ENCODE measurements at regions not wholly inside any gene's neighbourhood (a gene's known extent, or its start where the extent isn't known, plus 50 kb on each side); places are given as distances from the start of the nearest gene placed in this dataset.

DNA sequence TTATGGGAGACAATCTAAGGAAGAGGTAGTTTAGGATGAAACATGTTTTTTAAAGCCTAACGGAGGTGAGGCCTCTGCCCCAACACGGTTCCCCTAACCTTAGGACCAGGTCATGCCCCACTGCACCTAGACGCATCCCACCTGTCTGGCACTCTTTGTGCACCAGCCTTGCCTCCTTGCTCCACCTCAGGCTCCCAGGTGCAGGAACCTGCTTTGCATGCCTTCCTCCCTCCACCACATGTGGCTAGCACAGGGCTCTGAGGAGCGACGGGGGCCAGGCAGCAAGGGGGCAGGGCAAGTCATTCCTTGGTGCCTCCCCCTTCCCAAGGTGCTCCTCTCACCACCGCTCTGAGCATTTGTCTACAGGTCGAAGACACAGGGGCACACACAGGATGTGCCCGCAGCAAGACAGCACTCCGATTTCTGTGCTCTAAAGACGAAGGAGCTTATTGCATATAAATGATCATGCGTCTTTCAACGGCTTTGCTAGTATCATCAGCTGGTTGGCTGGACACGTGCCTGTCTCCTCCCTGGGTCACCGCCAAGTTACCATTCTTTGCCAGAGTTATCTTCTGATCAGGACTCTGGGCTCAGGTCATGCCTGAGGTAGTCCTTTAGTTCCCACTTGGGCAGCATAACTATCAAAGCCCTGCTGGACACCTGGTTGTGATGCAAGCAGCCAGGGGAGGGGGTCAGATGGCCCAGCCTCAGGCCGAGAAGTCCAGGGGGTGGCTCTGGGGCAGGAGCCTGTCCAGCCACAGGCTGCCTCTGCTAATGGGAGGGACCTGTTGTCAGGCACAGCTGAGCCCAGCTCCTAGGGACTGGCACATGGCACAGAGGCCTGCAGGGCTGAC is 172.0 kb upstream of the NTM start:
- Mint-ChIP-seq H3K9me3 (ENCODE audit: unreplicated experiment) (peaks cover 24% of the 10 kb centered on the region), H3K27me3 (ENCODE audit: insufficient read depth, unreplicated experiment) (peaks cover 2% of the 10 kb centered on the region), H3K4me1 (ENCODE audit: insufficient read depth, unreplicated experiment) (no peaks in the 10 kb centered on the region), H3K4me3 (ENCODE audit: unreplicated experiment) (no peak overlapping the region), H3K36me3 (ENCODE audit: insufficient read depth, unreplicated experiment) (no peaks in the 10 kb centered on the region), H3K27ac (ENCODE audit: low read depth, unreplicated experiment) (no peak overlapping the region)
- POLR2A ChIA-PET, result no interaction called here
- CTCF ChIA-PET, result no interaction called here
- DNase-seq (ENCODE audit: unreplicated experiment), result no peak
- TF ChIP-seq, protein P1, sequence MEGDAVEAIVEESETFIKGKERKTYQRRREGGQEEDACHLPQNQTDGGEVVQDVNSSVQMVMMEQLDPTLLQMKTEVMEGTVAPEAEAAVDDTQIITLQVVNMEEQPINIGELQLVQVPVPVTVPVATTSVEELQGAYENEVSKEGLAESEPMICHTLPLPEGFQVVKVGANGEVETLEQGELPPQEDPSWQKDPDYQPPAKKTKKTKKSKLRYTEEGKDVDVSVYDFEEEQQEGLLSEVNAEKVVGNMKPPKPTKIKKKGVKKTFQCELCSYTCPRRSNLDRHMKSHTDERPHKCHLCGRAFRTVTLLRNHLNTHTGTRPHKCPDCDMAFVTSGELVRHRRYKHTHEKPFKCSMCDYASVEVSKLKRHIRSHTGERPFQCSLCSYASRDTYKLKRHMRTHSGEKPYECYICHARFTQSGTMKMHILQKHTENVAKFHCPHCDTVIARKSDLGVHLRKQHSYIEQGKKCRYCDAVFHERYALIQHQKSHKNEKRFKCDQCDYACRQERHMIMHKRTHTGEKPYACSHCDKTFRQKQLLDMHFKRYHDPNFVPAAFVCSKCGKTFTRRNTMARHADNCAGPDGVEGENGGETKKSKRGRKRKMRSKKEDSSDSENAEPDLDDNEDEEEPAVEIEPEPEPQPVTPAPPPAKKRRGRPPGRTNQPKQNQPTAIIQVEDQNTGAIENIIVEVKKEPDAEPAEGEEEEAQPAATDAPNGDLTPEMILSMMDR (IDR thresholded peaks at IDR 0.05; ENCODE audit: unreplicated experiment), result no peak
- intact Hi-C loops (cut with micrococcal nuclease), result no loop called here
- BruUV-seq (replicated peaks), result no TSS peak

DNA sequence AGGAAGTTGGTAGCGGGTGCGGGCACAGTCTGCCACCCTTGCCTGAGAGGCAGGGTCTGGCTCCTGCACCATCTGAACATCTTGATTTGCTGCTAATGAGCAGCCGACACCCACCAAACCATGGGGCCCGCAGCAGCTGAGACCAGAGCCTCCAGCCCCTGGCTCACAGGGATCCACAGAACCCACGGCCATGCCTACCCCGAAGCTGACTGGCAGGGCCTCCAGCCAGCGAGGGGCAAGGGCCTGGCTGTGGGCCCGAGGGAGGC is 171.5 kb upstream of the NTM start:
- no peaks in the 10 kb centered on the region for H3K4me1 Mint-ChIP-seq (ENCODE audit: insufficient read depth, unreplicated experiment)
- peaks cover 24% of the 10 kb centered on the region for H3K9me3 Mint-ChIP-seq (ENCODE audit: unreplicated experiment)
- intact Hi-C loops (cut with micrococcal nuclease), result no loop called here
- POLR2A ChIA-PET, result no interaction called here
- TF ChIP-seq, protein P1 (IDR thresholded peaks at IDR 0.05; ENCODE audit: unreplicated experiment), result no peak
- H3K4me3 Mint-ChIP-seq (ENCODE audit: unreplicated experiment), result no peak overlapping the region
- no peaks in the 10 kb centered on the region for H3K27me3 Mint-ChIP-seq (ENCODE audit: insufficient read depth, unreplicated experiment)
- CTCF ChIA-PET, result no interaction called here
- no peaks in the 10 kb centered on the region for H3K36me3 Mint-ChIP-seq (ENCODE audit: insufficient read depth, unreplicated experiment)
- no peak overlapping the region for H3K27ac Mint-ChIP-seq (ENCODE audit: low read depth, unreplicated experiment)
- no peak for DNase-seq (ENCODE audit: unreplicated experiment)
- no TSS peak for BruUV-seq (replicated peaks)

DNA sequence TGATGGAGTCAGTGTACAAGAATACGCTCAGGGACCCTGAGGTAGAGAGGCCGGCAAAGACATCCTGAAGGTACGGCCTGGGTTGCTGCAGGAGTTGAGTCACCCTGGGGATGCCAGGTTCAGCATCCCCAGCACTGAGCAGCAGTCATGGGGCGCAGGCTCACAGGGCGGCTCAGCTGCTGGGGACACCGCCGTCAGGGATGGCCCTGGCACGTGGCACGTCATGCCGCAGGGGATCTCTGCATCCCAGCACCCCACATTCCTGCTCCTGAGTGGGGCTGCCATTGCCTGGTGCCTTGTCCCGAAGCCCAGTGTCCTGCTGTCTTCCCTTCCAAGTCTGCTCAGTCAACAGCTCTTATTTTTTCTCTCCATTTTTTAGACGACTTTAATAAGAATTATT is 168.7 kb upstream of the NTM start:
- no peak for DNase-seq (ENCODE audit: unreplicated experiment)
- ChIA-PET POLR2A (no interaction called here), CTCF (interaction anchor here (0.9 kb wide), 1 partner anchor 137 kb away, joined by 4 read pairs; no protein-coding TSS in a partner anchor)
- Mint-ChIP-seq H3K27me3 (ENCODE audit: insufficient read depth, unreplicated experiment) (no peaks in the 10 kb centered on the region), H3K4me1 (ENCODE audit: insufficient read depth, unreplicated experiment) (no peaks in the 10 kb centered on the region), H3K27ac (ENCODE audit: low read depth, unreplicated experiment) (no peak overlapping the region), H3K9me3 (ENCODE audit: unreplicated experiment) (peaks cover 24% of the 10 kb centered on the region), H3K36me3 (ENCODE audit: insufficient read depth, unreplicated experiment) (peaks cover 6% of the 10 kb centered on the region), H3K4me3 (ENCODE audit: unreplicated experiment) (no peak overlapping the region)
- TF ChIP-seq, protein P1 (IDR thresholded peaks at IDR 0.05; ENCODE audit: unreplicated experiment), result no peak
- intact Hi-C loops (cut with micrococcal nuclease), result no loop called here
- no TSS peak for BruUV-seq (replicated peaks)

DNA sequence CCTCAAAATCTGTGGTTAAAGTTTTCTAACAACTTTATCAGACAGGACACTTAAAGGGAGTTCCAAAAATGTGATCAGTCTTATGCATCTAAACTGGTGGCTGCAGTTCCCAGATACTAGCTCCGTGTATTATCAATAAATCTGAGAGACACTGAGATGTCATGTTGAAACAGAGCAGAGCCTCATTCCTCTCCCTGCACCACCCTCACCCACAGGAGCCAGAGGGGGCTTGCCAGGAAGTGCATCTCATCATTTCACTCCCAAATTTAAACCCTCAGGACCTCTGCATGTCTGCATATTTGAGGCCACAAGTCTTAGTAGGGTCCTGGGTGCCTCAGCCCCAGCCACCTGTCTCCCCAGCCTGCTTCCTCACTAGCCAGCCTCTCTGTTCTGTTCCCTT is 167.4 kb upstream of the NTM start:
- TF ChIP-seq, protein P1 (IDR thresholded peaks at IDR 0.05; ENCODE audit: unreplicated experiment), result no peak
- peaks cover 17% of the 10 kb centered on the region for H3K9me3 Mint-ChIP-seq (ENCODE audit: unreplicated experiment)
- H3K4me1 Mint-ChIP-seq (ENCODE audit: insufficient read depth, unreplicated experiment), result no peaks in the 10 kb centered on the region
- POLR2A ChIA-PET, result no interaction called here
- no peaks in the 10 kb centered on the region for H3K27me3 Mint-ChIP-seq (ENCODE audit: insufficient read depth, unreplicated experiment)
- H3K27ac Mint-ChIP-seq (ENCODE audit: low read depth, unreplicated experiment), result no peak overlapping the region
- no peak for DNase-seq (ENCODE audit: unreplicated experiment)
- CTCF ChIA-PET, result interaction anchor here (0.8 kb wide), 1 partner anchor 138 kb away, joined by 4 read pairs; no protein-coding TSS in a partner anchor
- H3K4me3 Mint-ChIP-seq (ENCODE audit: unreplicated experiment), result no peak overlapping the region
- H3K36me3 Mint-ChIP-seq (ENCODE audit: insufficient read depth, unreplicated experiment), result peaks cover 6% of the 10 kb centered on the region
- intact Hi-C loops (cut with micrococcal nuclease), result no loop called here
- no TSS peak for BruUV-seq (replicated peaks)

Measured in MCF 10A (cell line).